Chondrocyte (in vitro differentiated cells): ENCODE measurements at regions not wholly inside any gene's neighbourhood (a gene's known extent, or its start where the extent isn't known, plus 50 kb on each side); places are given as distances from the start of the nearest gene placed in this dataset.
"Not testable (repeated sequence)": the region's sequence is repeated elsewhere in the genome, so short reads cannot be mapped to it uniquely, and the experiment has no call there.

Experiments
- DNase-seq: peaks from one replicate; pipeline ENCODE4 v3.0.0; 2021; ENCODE audit warnings: mixed read lengths, low spot score
- H3K27ac Mint-ChIP-seq: one replicate; pipeline ENCODE4 v1.8.0; 2021; ENCODE audit warnings: mild to moderate bottlenecking, moderate library complexity, mixed read lengths; ENCODE audit not compliant: unreplicated experiment
- H3K27me3 Mint-ChIP-seq: 2 replicates; pipeline ENCODE4 v1.8.0; 2021; ENCODE audit warnings: low read depth, mixed read lengths
- H3K36me3 Mint-ChIP-seq: 2 replicates; pipeline ENCODE4 v1.8.0; 2021; ENCODE audit warnings: low read depth, mixed read lengths
- H3K4me1 Mint-ChIP-seq: 2 replicates; pipeline ENCODE4 v1.8.0; 2021; ENCODE audit warnings: low read depth, mild to moderate bottlenecking, mixed read lengths
- H3K4me3 Mint-ChIP-seq: one replicate; pipeline ENCODE4 v1.8.0; 2021; ENCODE audit warnings: mild to moderate bottlenecking, moderate library complexity, mixed read lengths; ENCODE audit not compliant: unreplicated experiment
- H3K9me3 Mint-ChIP-seq: 2 replicates; pipeline ENCODE4 v1.8.0; 2021; ENCODE audit warnings: low read depth, mixed read lengths
- TF ChIP-seq, protein P1 (sequence below): fragments of 200-600 bp; sonication (generic); IDR thresholded peaks from 2 replicates; pipeline ENCODE4 v1.5.0; 2021; ENCODE audit warnings: antibody characterized with exemption, mild to moderate bottlenecking, moderate library complexity

DNA sequence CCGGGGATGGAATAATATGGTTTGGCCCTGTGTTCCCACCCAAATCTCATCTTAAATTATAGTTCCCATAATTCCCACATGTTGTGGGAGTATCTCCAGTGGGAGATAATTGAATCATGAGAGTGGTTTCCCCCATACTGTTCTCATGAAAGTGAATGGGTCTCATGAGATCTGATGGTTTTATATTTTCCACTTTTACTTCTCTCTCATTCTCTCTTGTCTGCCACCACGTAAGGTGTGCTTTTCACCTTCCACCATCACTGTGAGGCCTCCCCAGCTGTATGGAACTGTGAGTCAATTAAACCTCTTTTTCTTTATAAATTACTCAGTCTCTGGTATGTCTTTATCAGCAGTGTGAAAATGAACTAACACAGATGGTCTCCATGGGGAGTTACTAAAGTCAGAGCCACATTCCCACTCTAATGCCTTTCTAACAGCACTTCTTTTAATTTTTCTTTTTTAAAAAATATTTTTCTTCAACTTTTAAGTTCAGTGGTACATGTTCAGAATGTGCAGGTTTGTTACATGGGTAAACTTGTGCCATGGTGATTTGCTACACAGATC, 306.6 kb downstream of the DTHD1 start:
- Mint-ChIP-seq H3K4me3 (no peak overlapping the region), H3K27me3 (peaks cover 2% of the 10 kb centered on the region), H3K9me3 (peaks cover 24% of the 10 kb centered on the region), H3K4me1 (no peaks in the 10 kb centered on the region), H3K27ac (no peak overlapping the region), H3K36me3 (no peaks in the 10 kb centered on the region)
- no peak for DNase-seq
- TF ChIP-seq, protein P1, sequence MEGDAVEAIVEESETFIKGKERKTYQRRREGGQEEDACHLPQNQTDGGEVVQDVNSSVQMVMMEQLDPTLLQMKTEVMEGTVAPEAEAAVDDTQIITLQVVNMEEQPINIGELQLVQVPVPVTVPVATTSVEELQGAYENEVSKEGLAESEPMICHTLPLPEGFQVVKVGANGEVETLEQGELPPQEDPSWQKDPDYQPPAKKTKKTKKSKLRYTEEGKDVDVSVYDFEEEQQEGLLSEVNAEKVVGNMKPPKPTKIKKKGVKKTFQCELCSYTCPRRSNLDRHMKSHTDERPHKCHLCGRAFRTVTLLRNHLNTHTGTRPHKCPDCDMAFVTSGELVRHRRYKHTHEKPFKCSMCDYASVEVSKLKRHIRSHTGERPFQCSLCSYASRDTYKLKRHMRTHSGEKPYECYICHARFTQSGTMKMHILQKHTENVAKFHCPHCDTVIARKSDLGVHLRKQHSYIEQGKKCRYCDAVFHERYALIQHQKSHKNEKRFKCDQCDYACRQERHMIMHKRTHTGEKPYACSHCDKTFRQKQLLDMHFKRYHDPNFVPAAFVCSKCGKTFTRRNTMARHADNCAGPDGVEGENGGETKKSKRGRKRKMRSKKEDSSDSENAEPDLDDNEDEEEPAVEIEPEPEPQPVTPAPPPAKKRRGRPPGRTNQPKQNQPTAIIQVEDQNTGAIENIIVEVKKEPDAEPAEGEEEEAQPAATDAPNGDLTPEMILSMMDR: no peak

DNA sequence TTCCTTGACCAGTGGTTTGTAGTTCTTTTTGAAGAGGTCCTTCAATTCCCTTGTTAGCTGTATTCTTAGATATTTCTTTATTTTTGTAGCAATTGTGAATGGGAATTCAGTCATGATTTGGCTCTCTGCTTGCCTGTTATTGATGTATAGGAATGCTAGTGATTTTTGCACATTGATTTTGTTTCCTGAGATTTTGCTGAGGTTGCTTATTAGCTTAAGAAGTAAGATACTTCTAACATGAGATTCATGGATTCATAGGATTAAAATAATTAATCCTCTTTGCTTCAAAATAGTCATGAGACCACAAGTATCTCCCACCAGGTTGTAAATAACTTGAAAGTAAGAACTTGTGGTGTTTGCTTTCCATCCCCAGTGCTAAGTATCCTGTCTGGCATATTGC, 308.9 kb downstream of the DTHD1 start:
- Mint-ChIP-seq H3K4me3 (no peak overlapping the region), H3K36me3 (no peaks in the 10 kb centered on the region), H3K27me3 (no peaks in the 10 kb centered on the region), H3K4me1 (no peaks in the 10 kb centered on the region), H3K9me3 (peaks cover 24% of the 10 kb centered on the region), H3K27ac (no peak overlapping the region)
- TF ChIP-seq, protein P1: no peak
- DNase-seq: no peak

DNA sequence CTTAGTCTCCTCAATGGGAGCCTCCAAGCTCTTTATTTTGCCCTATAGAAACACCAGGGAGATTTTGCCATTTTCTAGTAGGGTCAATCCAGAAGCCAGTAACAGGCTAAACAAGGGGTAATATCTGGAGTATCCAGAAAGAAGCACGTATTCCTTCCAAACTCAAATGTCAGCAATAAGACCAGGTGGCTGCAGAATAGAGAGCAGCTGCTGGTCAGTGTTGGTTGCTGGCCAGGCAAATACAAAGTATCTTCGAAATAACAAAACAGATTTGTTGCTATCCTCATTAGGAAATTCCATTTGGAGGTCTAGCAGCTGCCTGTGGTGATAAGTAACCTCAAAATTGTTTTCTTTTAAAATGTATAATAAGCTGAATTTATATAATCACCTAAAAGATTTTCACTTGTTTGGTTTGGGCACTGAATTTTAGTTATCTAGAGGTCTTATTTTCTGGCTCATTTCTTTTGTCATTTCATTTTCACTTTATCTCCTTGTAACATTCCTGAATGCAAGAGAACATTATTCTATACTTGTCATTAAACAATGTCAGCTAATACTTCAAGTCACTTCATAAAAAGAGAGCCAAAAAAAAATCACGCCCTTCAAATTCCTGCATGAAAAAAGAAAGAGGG, 320.6 kb downstream of the DTHD1 start:
- no peak for DNase-seq
- Mint-ChIP-seq H3K36me3 (no peaks in the 10 kb centered on the region), H3K4me3 (no peak overlapping the region), H3K9me3 (peaks cover 7% of the 10 kb centered on the region), H3K27ac (no peak overlapping the region), H3K27me3 (no peaks in the 10 kb centered on the region), H3K4me1 (no peaks in the 10 kb centered on the region)
- TF ChIP-seq, protein P1: no peak

GRCh38 chr4:36609661-36610060, 328.2 kb downstream of the DTHD1 start:
- H3K27ac Mint-ChIP-seq: no peak overlapping the region
- H3K4me3 Mint-ChIP-seq: no peak overlapping the region
- H3K36me3 Mint-ChIP-seq: no peaks in the 10 kb centered on the region
- no peaks in the 10 kb centered on the region for H3K27me3 Mint-ChIP-seq
- no peak for DNase-seq
- TF ChIP-seq, protein P1: no peak
- peaks cover 26% of the 10 kb centered on the region for H3K9me3 Mint-ChIP-seq
- no peaks in the 10 kb centered on the region for H3K4me1 Mint-ChIP-seq

DNA sequence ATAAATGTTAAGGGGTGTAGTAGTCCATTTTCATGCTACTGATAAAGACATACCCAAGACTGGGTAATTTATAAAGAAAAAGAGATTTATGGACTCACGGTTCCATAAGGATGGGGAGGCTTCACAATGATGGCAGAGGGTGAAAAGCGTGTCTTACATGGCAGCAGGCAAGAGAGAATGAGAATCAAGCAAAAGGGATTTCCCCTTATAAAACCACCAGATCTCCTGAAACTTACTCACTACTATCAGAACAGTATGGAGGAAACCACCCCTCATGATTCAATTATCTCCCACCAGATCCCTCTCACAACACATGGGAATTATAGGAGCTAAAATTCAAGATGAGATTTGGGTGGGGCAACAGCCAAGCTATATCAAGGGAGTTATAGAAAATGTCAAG, 329.2 kb downstream of the DTHD1 start:
- Mint-ChIP-seq H3K4me3 (no peak overlapping the region), H3K9me3 (peaks cover 24% of the 10 kb centered on the region), H3K4me1 (no peaks in the 10 kb centered on the region), H3K27me3 (no peaks in the 10 kb centered on the region), H3K36me3 (no peaks in the 10 kb centered on the region), H3K27ac (no peak overlapping the region)
- TF ChIP-seq, protein P1: no peak
- no peak for DNase-seq

- not testable (repeated sequence) for H3K36me3 Mint-ChIP-seq, H3K27me3 Mint-ChIP-seq, H3K4me3 Mint-ChIP-seq, DNase-seq, H3K27ac Mint-ChIP-seq, H3K4me1 Mint-ChIP-seq
- peaks cover 22% of the 10 kb centered on the region for H3K9me3 Mint-ChIP-seq
Observed at GRCh38 chr4:36613142-36613541, 331.7 kb downstream of the DTHD1 start.
